ENCODE measurements at regions not wholly inside any gene's neighbourhood (a gene's known extent, or its start where the extent isn't known, plus 50 kb on each side); places are given as distances from the start of the nearest gene placed in this dataset.

GRCh38 chr10:54983255-54983654 is 182.2 kb upstream of the PCDH15 start:
- TF ChIP-seq CTCF (IDR thresholded peaks at IDR 0.05; ENCODE audit: insufficient read depth, low read depth, low read length): no peak
- no peak overlapping the region for H3K4me3 ChIP-seq (ENCODE audit: low read depth, low read length)
- DNase-seq (ENCODE audit: low read depth): no peak

- no peak for TF ChIP-seq CTCF (IDR thresholded peaks at IDR 0.05; ENCODE audit: insufficient read depth, low read depth, low read length)
- H3K4me3 ChIP-seq (ENCODE audit: low read depth, low read length): no peak overlapping the region
- DNase-seq (ENCODE audit: low read depth): no peak
Observed at GRCh38 chr10:54962134-54962900, 161.3 kb upstream of the PCDH15 start.

- no peak for DNase-seq (ENCODE audit: low read depth)
- H3K4me3 ChIP-seq (ENCODE audit: low read depth, low read length): no peak overlapping the region
- no peak for TF ChIP-seq CTCF (IDR thresholded peaks at IDR 0.05; ENCODE audit: insufficient read depth, low read depth, low read length)
Observed at GRCh38 chr10:54961040-54961439, 160.0 kb upstream of the PCDH15 start.

GRCh38 chr10:54958844-54959243 is 157.8 kb upstream of the PCDH15 start:
- no peak overlapping the region for H3K4me3 ChIP-seq (ENCODE audit: low read depth, low read length)
- no peak for DNase-seq (ENCODE audit: low read depth)
- no peak for TF ChIP-seq CTCF (IDR thresholded peaks at IDR 0.05; ENCODE audit: insufficient read depth, low read depth, low read length)

- no peak for TF ChIP-seq CTCF (IDR thresholded peaks at IDR 0.05; ENCODE audit: insufficient read depth, low read depth, low read length)
- H3K4me3 ChIP-seq (ENCODE audit: low read depth, low read length): no peak overlapping the region
- DNase-seq (ENCODE audit: low read depth): no peak
Observed at GRCh38 chr10:54947605-54948004, 146.6 kb upstream of the PCDH15 start.

GRCh38 chr10:54940418-54940817 is 139.4 kb upstream of the PCDH15 start:
- DNase-seq (ENCODE audit: low read depth): no peak
- no peak for TF ChIP-seq CTCF (IDR thresholded peaks at IDR 0.05; ENCODE audit: insufficient read depth, low read depth, low read length)
- H3K4me3 ChIP-seq (ENCODE audit: low read depth, low read length): no peak overlapping the region

- no peak overlapping the region for H3K4me3 ChIP-seq (ENCODE audit: low read depth, low read length)
- no peak for TF ChIP-seq CTCF (IDR thresholded peaks at IDR 0.05; ENCODE audit: insufficient read depth, low read depth, low read length)
- no peak for DNase-seq (ENCODE audit: low read depth)
Observed at GRCh38 chr10:54914049-54914448, 113.0 kb upstream of the PCDH15 start.
